ENCODE measurements at regions not wholly inside any gene's neighbourhood (a gene's known extent, or its start where the extent isn't known, plus 50 kb on each side); places are given as distances from the start of the nearest gene placed in this dataset.

- TF ChIP-seq, protein P1, sequence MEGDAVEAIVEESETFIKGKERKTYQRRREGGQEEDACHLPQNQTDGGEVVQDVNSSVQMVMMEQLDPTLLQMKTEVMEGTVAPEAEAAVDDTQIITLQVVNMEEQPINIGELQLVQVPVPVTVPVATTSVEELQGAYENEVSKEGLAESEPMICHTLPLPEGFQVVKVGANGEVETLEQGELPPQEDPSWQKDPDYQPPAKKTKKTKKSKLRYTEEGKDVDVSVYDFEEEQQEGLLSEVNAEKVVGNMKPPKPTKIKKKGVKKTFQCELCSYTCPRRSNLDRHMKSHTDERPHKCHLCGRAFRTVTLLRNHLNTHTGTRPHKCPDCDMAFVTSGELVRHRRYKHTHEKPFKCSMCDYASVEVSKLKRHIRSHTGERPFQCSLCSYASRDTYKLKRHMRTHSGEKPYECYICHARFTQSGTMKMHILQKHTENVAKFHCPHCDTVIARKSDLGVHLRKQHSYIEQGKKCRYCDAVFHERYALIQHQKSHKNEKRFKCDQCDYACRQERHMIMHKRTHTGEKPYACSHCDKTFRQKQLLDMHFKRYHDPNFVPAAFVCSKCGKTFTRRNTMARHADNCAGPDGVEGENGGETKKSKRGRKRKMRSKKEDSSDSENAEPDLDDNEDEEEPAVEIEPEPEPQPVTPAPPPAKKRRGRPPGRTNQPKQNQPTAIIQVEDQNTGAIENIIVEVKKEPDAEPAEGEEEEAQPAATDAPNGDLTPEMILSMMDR (CRISPR knock-in tag; IDR thresholded peaks at IDR 0.05): no peak
- TF ChIP-seq PRDM10 (CRISPR knock-in tag; IDR thresholded peaks at IDR 0.05; ENCODE audit: low read depth): no peak
- TF ChIP-seq TOE1 (CRISPR knock-in tag; IDR thresholded peaks at IDR 0.05): no peak
- TF ChIP-seq, protein P2, sequence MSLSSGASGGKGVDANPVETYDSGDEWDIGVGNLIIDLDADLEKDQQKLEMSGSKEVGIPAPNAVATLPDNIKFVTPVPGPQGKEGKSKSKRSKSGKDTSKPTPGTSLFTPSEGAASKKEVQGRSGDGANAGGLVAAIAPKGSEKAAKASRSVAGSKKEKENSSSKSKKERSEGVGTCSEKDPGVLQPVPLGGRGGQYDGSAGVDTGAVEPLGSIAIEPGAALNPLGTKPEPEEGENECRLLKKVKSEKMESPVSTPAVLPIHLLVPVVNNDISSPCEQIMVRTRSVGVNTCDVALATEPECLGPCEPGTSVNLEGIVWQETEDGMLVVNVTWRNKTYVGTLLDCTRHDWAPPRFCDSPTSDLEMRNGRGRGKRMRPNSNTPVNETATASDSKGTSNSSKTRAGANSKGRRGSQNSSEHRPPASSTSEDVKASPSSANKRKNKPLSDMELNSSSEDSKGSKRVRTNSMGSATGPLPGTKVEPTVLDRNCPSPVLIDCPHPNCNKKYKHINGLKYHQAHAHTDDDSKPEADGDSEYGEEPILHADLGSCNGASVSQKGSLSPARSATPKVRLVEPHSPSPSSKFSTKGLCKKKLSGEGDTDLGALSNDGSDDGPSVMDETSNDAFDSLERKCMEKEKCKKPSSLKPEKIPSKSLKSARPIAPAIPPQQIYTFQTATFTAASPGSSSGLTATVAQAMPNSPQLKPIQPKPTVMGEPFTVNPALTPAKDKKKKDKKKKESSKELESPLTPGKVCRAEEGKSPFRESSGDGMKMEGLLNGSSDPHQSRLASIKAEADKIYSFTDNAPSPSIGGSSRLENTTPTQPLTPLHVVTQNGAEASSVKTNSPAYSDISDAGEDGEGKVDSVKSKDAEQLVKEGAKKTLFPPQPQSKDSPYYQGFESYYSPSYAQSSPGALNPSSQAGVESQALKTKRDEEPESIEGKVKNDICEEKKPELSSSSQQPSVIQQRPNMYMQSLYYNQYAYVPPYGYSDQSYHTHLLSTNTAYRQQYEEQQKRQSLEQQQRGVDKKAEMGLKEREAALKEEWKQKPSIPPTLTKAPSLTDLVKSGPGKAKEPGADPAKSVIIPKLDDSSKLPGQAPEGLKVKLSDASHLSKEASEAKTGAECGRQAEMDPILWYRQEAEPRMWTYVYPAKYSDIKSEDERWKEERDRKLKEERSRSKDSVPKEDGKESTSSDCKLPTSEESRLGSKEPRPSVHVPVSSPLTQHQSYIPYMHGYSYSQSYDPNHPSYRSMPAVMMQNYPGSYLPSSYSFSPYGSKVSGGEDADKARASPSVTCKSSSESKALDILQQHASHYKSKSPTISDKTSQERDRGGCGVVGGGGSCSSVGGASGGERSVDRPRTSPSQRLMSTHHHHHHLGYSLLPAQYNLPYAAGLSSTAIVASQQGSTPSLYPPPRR (CRISPR knock-in tag; IDR thresholded peaks at IDR 0.05; ENCODE audit: borderline replicate concordance): no peak
- no peak for TF ChIP-seq CHCHD3 (CRISPR knock-in tag; IDR thresholded peaks at IDR 0.05)
- no peak for TF ChIP-seq ZNF274 (CRISPR knock-in tag; IDR thresholded peaks at IDR 0.05)
Observed at GRCh38 chr6:133756078-133756695, 132.7 kb upstream of the TCF21 start.
